ENCODE measurements at regions not wholly inside any gene's neighbourhood (a gene's known extent, or its start where the extent isn't known, plus 50 kb on each side); places are given as distances from the start of the nearest gene placed in this dataset.
A peak's percentile ranks its signal among the peaks of the same experiment; 100 is the strongest.
"Not testable (repeated sequence)": the region's sequence is repeated elsewhere in the genome, so short reads cannot be mapped to it uniquely, and the experiment has no call there.

GRCh38 chr18:67770520-67770919, 254.0 kb upstream of the DSEL start:
- DNase-seq (no peak), ATAC-seq (no peak)
- intact Hi-C loops (cut with DNase I, micrococcal nuclease), result no loop called here
- Histone ChIP-seq H3K9me3 (no peaks in the 10 kb centered on the region), H3K36me3 (ENCODE audit: low read depth) (no peaks in the 10 kb centered on the region), H3K4me1 (ENCODE audit: low read depth) (no peaks in the 10 kb centered on the region), H3K4me3 (no peak overlapping the region)
- no peak for TF ChIP-seq CTCF (IDR thresholded peaks at IDR 0.05)

GRCh38 chr18:67766930-67767329, 250.4 kb upstream of the DSEL start:
- DNase-seq (no peak), ATAC-seq (no peak)
- Histone ChIP-seq H3K9me3 (no peaks in the 10 kb centered on the region), H3K4me3 (no peak overlapping the region), H3K4me1 (ENCODE audit: low read depth) (no peaks in the 10 kb centered on the region), H3K36me3 (ENCODE audit: low read depth) (no peaks in the 10 kb centered on the region)
- TF ChIP-seq CTCF (IDR thresholded peaks at IDR 0.05), result no peak
- intact Hi-C loops (cut with DNase I, micrococcal nuclease), result no loop called here

- intact Hi-C loops (cut with DNase I, micrococcal nuclease); H3K36me3 ChIP-seq (ENCODE audit: low read depth); DNase-seq; H3K4me3 ChIP-seq; H3K9me3 ChIP-seq; ATAC-seq; H3K4me1 ChIP-seq (ENCODE audit: low read depth): not testable (repeated sequence)
Observed at GRCh38 chr18:67752211-67752610, 235.7 kb upstream of the DSEL start.

DNA sequence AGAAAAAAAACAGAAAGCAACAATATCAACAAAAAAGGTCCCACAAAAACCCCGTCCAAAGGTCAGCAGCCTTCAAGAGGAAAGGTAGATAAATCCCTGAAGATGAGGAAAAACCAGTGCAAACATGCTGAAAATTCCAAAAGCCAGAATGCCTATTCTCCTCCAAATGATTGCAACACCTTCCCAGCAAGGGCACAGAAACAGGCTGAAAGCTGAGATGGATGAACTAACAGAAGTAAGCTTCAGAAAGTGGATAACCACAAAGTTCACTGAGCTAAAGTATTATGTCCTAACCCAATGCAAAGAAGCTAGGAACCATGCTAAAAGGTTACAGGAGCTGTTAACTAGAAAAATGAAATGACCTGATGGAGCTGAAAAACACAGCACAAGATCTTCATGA, 226.4 kb upstream of the DSEL start:
- no peak for TF ChIP-seq CTCF (IDR thresholded peaks at IDR 0.05)
- ATAC-seq, result no peak
- H3K9me3 ChIP-seq, result peaks cover 12% of the 10 kb centered on the region
- H3K4me3 ChIP-seq, result no peak overlapping the region
- intact Hi-C loops (cut with DNase I, micrococcal nuclease), result no loop called here
- H3K36me3 ChIP-seq (ENCODE audit: low read depth), result no peaks in the 10 kb centered on the region
- DNase-seq, result no peak
- no peaks in the 10 kb centered on the region for H3K4me1 ChIP-seq (ENCODE audit: low read depth)

GRCh38 chr18:67742525-67742924, 226.0 kb upstream of the DSEL start:
- ATAC-seq (no peak), DNase-seq (no peak)
- no peak for TF ChIP-seq CTCF (IDR thresholded peaks at IDR 0.05)
- intact Hi-C loops (cut with DNase I, micrococcal nuclease), result no loop called here
- no peaks in the 10 kb centered on the region for H3K36me3 ChIP-seq (ENCODE audit: low read depth)
- H3K4me1 ChIP-seq (ENCODE audit: low read depth), result no peaks in the 10 kb centered on the region
- no peak overlapping the region for H3K4me3 ChIP-seq
- peaks cover 12% of the 10 kb centered on the region for H3K9me3 ChIP-seq

GRCh38 chr18:67735506-67735905, 219.0 kb upstream of the DSEL start:
- no peak overlapping the region for H3K4me3 ChIP-seq
- H3K9me3 ChIP-seq, result no peaks in the 10 kb centered on the region
- DNase-seq, result peak in 1 of 3 donors; percentile 19
- no peak for TF ChIP-seq CTCF (IDR thresholded peaks at IDR 0.05)
- intact Hi-C loops (cut with DNase I, micrococcal nuclease), result no loop called here
- H3K4me1 ChIP-seq (ENCODE audit: low read depth), result no peaks in the 10 kb centered on the region
- no peak for ATAC-seq
- no peaks in the 10 kb centered on the region for H3K36me3 ChIP-seq (ENCODE audit: low read depth)
